SK-N-SH treated with all-trans-retinoic acid at 6 μM for 48 hours (cell line): ENCODE measurements at regions not wholly inside any gene's neighbourhood (a gene's known extent, or its start where the extent isn't known, plus 50 kb on each side); places are given as distances from the start of the nearest gene placed in this dataset.

ENCODE experiments used
- ARNTL ChIP-seq: fragments of 450-650 bp; formaldehyde crosslinking; IDR thresholded peaks from 2 replicates; pipeline ENCODE4 v1.5.0; 2020; ENCODE audit warnings: low read depth, mild to moderate bottlenecking, moderate library complexity, borderline replicate concordance
- BACH2 ChIP-seq: fragments of 250-450 bp; sonication (Bioruptor Pico); IDR thresholded peaks from 2 replicates; pipeline ENCODE4 v1.9.0; 2021; ENCODE audit warnings: mild to moderate bottlenecking, borderline replicate concordance
- CREB5 ChIP-seq: fragments of 250-450 bp; sonication (Bioruptor Pico); IDR thresholded peaks from 2 replicates; pipeline ENCODE4 v1.5.1; 2020; ENCODE audit warnings: low read depth, mild to moderate bottlenecking, moderate library complexity
- CSDC2 ChIP-seq: fragments of 250-450 bp; sonication (Bioruptor Pico); IDR thresholded peaks from 2 replicates; pipeline ENCODE4 v1.5.0; 2020; ENCODE audit warnings: mild to moderate bottlenecking, moderate library complexity
- ISL1 ChIP-seq: fragments of 250-450 bp; sonication (Bioruptor Pico); IDR thresholded peaks from 2 replicates; pipeline ENCODE4 v2.1.2; 2022; ENCODE audit warnings: mild to moderate bottlenecking, moderate library complexity
- PATZ1 ChIP-seq: fragments of 250-450 bp; sonication (Bioruptor Pico); IDR thresholded peaks from 2 replicates; pipeline ENCODE4 v1.8.0; 2020; ENCODE audit warnings: mild to moderate bottlenecking, moderate library complexity, borderline replicate concordance
- POU6F1 ChIP-seq: fragments of 250-450 bp; sonication (Bioruptor Pico); IDR thresholded peaks from 2 replicates; pipeline ENCODE4 v1.8.0; 2021; ENCODE audit warnings: low read depth, mild to moderate bottlenecking, moderate library complexity, borderline replicate concordance
- RARB ChIP-seq: fragments of 250-450 bp; sonication (Bioruptor Pico); IDR thresholded peaks from 2 replicates; pipeline ENCODE4 v1.8.0; 2021; ENCODE audit warnings: mild to moderate bottlenecking, moderate library complexity
- SNAI2 ChIP-seq: fragments of 250-450 bp; sonication (Bioruptor Pico); IDR thresholded peaks from 2 replicates; pipeline ENCODE4 v1.5.0; 2020; ENCODE audit warnings: mild to moderate bottlenecking, moderate library complexity
- ZFP3 ChIP-seq: fragments of 250-450 bp; sonication (Bioruptor Pico); IDR thresholded peaks from 2 replicates; pipeline ENCODE4 v1.5.0; 2020; ENCODE audit warnings: mild to moderate bottlenecking, moderate library complexity
- ZFP30 ChIP-seq: fragments of 450-650 bp; formaldehyde crosslinking; IDR thresholded peaks from 2 replicates; pipeline ENCODE4 v1.5.0; 2022; ENCODE audit warnings: mild to moderate bottlenecking, moderate library complexity
- ZNF565 ChIP-seq: fragments of 450-650 bp; formaldehyde crosslinking; conservative IDR thresholded peaks from 2 replicates; pipeline ENCODE4 v1.5.0; 2020; ENCODE audit warnings: low read depth, mild to moderate bottlenecking, moderate library complexity
- ZNF70 ChIP-seq: fragments of 450-650 bp; formaldehyde crosslinking; IDR thresholded peaks from 2 replicates; pipeline ENCODE4 v1.5.0; 2020; ENCODE audit warnings: mild to moderate bottlenecking, moderate library complexity

GRCh38 chr6:16953446-16953845, 148.4 kb upstream of the STMND1 start:
- TF ChIP-seq SNAI2 (CRISPR knock-in tag) (no peak), ZNF70 (CRISPR knock-in tag) (no peak), ZNF565 (CRISPR knock-in tag) (no peak), RARB (CRISPR knock-in tag) (no peak), ZFP3 (CRISPR knock-in tag) (no peak), POU6F1 (CRISPR knock-in tag) (no peak), PATZ1 (CRISPR knock-in tag) (no peak), ZFP30 (CRISPR knock-in tag) (no peak), ARNTL (CRISPR knock-in tag) (no peak), CREB5 (CRISPR knock-in tag) (no peak), ISL1 (CRISPR knock-in tag) (no peak), BACH2 (CRISPR knock-in tag) (no peak), CSDC2 (CRISPR knock-in tag) (no peak)
